GM12892 (cell line): ENCODE measurements at regions not wholly inside any gene's neighbourhood (a gene's known extent, or its start where the extent isn't known, plus 50 kb on each side); places are given as distances from the start of the nearest gene placed in this dataset.
"Not testable (repeated sequence)": the region's sequence is repeated elsewhere in the genome, so short reads cannot be mapped to it uniquely, and the experiment has no call there.

ENCODE experiments used
- POLR2A ChIP-seq: IDR thresholded peaks from 2 replicates; pipeline ENCODE4 v1.6.1; 2011; ENCODE audit warnings: low read depth, low read length, control low read depth
- TAF1 ChIP-seq: IDR thresholded peaks from 2 replicates; pipeline ENCODE4 v1.6.1; 2011; ENCODE audit warnings: low read depth, mild to moderate bottlenecking, control low read depth, low read length, borderline replicate concordance

- not testable (repeated sequence) for TF ChIP-seq TAF1, POLR2A
These were observed 167.4 kb upstream of the IGFBP3 start for GRCh38 chr7:46088486-46088885.
